Osteoblast (primary cell): ENCODE measurements at regions not wholly inside any gene's neighbourhood (a gene's known extent, or its start where the extent isn't known, plus 50 kb on each side); places are given as distances from the start of the nearest gene placed in this dataset.

Experiments used
- DNase-seq: peaks from one replicate; pipeline ENCODE4 v3.0.0; 2011; ENCODE audit warnings: low spot score, mixed read lengths; ENCODE audit not compliant: insufficient read length; ENCODE audit errors: missing footprints
- H2AFZ ChIP-seq: 2 replicates; pipeline ENCODE4 v1.6.0; 2011; ENCODE audit warnings: mild to moderate bottlenecking, low read length
- H3K27ac ChIP-seq: 2 replicates; pipeline ENCODE4 v1.5.1; 2011; ENCODE audit warnings: mild to moderate bottlenecking, low read depth, low read length, moderate library complexity
- H3K27me3 ChIP-seq: 2 replicates; pipeline ENCODE4 v1.6.0; 2012; ENCODE audit warnings: mild to moderate bottlenecking, control low read depth, inconsistent platforms, low read length, moderate library complexity; ENCODE audit not compliant: insufficient read depth
- H3K36me3 ChIP-seq: 2 replicates; pipeline ENCODE4 v1.5.1; 2011; ENCODE audit warnings: mild to moderate bottlenecking, low read length, control low read depth, moderate library complexity; ENCODE audit not compliant: insufficient read depth
- H3K4me1 ChIP-seq: 2 replicates; pipeline ENCODE4 v1.5.1; 2011; ENCODE audit warnings: mild to moderate bottlenecking, low read length, control low read depth, moderate library complexity; ENCODE audit not compliant: insufficient read depth
- H3K4me2 ChIP-seq: 2 replicates; pipeline ENCODE4 v1.6.0; 2011; ENCODE audit warnings: mild to moderate bottlenecking, low read length; ENCODE audit not compliant: insufficient read depth
- H3K4me3 ChIP-seq: fragments of 200-600 bp; sonication (generic); 3 replicates; pipeline ENCODE4 v1.5.1; 2012; ENCODE audit warnings: mild to moderate bottlenecking, low read length, inconsistent platforms; ENCODE audit not compliant: insufficient read depth
- H3K79me2 ChIP-seq: 2 replicates; pipeline ENCODE4 v1.6.0; 2012; ENCODE audit warnings: mild to moderate bottlenecking, low read length, control low read depth, inconsistent platforms; ENCODE audit not compliant: insufficient read depth
- H3K9me3 ChIP-seq: 2 replicates; pipeline ENCODE4 v1.5.1; 2011; ENCODE audit warnings: low read depth, low read length, control low read depth
- H4K20me1 ChIP-seq: 2 replicates; pipeline ENCODE4 v1.6.0; 2012; ENCODE audit warnings: mild to moderate bottlenecking, low read length, control low read depth; ENCODE audit not compliant: insufficient read depth
- CTCF ChIP-seq: IDR thresholded peaks from 2 replicates; pipeline ENCODE4 v1.5.1; 2011; ENCODE audit warnings: mild to moderate bottlenecking, low read depth, low read length, moderate library complexity; ENCODE audit errors: extremely low read depth

DNA sequence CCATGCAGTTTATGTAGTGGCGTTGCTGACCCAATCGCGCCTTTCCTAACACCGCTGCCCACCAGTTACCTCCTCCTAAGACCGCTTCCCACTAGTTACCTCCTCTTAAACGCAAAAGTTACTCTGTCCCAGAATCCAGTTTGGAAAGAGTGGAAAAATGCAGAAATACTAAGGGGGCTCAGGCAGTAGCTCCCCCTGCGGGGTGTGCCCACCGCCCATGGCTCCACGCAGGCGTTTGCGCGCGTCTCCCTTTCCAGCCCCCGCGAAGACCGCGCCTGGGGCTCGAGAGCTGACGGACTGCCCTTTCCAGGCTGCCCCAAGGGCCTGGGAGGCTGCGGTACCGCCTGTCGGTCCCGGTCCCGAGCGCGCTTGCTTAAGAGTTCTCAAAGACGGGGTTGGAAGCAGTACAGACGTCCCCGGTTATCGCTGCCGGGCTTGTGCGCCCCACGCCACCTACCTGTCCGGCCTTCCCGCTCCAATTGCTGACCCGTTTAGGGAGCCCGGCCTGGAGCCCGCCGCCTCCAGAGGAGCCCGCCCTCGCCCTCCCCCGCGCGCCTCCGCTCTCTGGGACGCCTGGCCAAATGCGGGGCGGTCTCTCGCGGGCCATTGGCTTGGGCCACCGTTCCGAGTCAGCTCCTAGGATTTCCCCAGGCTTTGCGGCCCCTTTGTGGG lies 414.1 kb upstream of the ESRRG start:
- no peak overlapping the region for H3K4me3 ChIP-seq
- H3K79me2 ChIP-seq: no peaks in the 10 kb centered on the region
- peaks cover 43% of the 10 kb centered on the region for H3K27me3 ChIP-seq
- no peak overlapping the region for H2AFZ ChIP-seq
- no peak for TF ChIP-seq CTCF
- H4K20me1 ChIP-seq: no peaks in the 10 kb centered on the region
- no peak overlapping the region for H3K27ac ChIP-seq
- no peaks in the 10 kb centered on the region for H3K9me3 ChIP-seq
- no peak overlapping the region for H3K4me2 ChIP-seq
- H3K4me1 ChIP-seq: no peaks in the 10 kb centered on the region
- no peaks in the 10 kb centered on the region for H3K36me3 ChIP-seq
- peak; percentile 55 for DNase-seq

GRCh38 chr1:217136895-217137205 lies 413.6 kb upstream of the ESRRG start:
- no peak overlapping the region for H2AFZ ChIP-seq
- H3K4me2 ChIP-seq: no peak overlapping the region
- peaks cover 43% of the 10 kb centered on the region for H3K27me3 ChIP-seq
- H3K9me3 ChIP-seq: no peaks in the 10 kb centered on the region
- DNase-seq: peak; percentile 68
- no peak overlapping the region for H3K27ac ChIP-seq
- H3K4me1 ChIP-seq: no peaks in the 10 kb centered on the region
- TF ChIP-seq CTCF: no peak
- no peak overlapping the region for H3K4me3 ChIP-seq
- H3K79me2 ChIP-seq: no peaks in the 10 kb centered on the region
- H4K20me1 ChIP-seq: no peaks in the 10 kb centered on the region
- no peaks in the 10 kb centered on the region for H3K36me3 ChIP-seq

DNA sequence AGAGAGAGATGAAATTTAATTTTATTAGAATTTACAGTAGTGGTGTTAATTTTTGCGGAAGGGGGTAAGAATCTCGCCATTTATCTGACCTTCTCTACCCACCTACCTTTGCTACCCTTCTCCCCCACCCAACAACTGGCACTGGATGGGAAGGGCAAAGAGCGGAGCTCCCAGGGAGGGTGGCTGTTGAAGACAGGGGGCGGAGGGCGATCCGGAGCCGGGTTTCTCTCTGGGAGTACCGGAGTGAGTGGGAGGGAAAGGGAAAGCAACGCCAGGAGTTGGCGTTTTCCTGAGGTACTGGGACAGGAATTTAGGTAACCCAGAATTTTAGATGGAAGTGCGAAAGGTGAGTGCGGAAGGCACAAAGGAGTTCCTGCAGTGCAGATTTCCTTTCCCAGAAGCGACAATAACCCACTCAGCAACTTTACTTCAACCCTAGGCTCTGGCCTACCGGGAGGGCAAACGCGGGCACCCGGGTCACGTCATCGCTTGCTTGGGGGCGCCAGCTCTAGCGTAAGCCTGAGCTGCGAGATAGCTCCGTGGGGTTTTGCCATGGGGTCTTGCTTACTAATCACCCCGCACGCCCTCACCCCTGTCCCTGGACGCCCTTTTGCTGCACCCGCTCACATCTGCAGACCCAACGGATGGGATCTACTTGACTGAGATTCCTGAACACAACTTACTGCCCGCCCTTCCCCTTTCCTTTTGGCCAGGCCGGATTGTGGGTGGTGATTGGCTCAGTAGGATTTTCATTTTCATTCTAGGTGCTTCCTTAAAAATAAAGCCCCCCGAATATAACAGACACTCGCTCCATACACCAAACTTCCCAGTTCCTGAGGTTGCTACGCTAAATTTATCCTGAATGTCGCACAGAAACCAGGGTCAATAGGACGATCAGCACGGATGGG lies 413.0 kb upstream of the ESRRG start:
- Histone ChIP-seq H3K4me1 (no peaks in the 10 kb centered on the region), H2AFZ (no peak overlapping the region), H4K20me1 (no peaks in the 10 kb centered on the region), H3K9me3 (no peaks in the 10 kb centered on the region), H3K4me3 (no peak overlapping the region), H3K4me2 (peak overlapping the region; percentile 58), H3K27me3 (peaks cover 43% of the 10 kb centered on the region), H3K79me2 (no peaks in the 10 kb centered on the region), H3K36me3 (no peaks in the 10 kb centered on the region), H3K27ac (no peak overlapping the region)
- DNase-seq: peak; percentile 77
- TF ChIP-seq CTCF: no peak

DNA sequence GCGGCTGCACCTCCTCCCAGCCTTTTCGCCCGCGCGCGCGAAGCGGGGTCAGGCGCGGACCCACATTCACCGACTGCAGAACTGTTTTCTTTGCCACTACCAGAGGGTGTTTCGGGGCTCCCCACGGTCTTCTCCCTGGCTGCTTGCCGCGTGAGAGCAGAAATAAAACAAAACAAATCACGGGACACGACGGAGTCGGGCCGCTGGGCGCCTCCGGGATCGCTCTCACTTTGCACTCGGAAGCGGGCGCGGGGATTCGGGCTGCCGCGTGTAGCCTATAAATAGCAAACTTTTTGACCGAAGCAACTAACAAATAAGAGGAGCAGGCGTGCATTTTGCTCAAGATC lies 412.3 kb upstream of the ESRRG start:
- H3K27me3 ChIP-seq: peaks cover 43% of the 10 kb centered on the region
- TF ChIP-seq CTCF: no peak
- no peaks in the 10 kb centered on the region for H4K20me1 ChIP-seq
- no peak overlapping the region for H2AFZ ChIP-seq
- H3K4me3 ChIP-seq: peak overlapping the region; percentile 53
- peak; percentile 79 for DNase-seq
- H3K9me3 ChIP-seq: no peaks in the 10 kb centered on the region
- H3K79me2 ChIP-seq: no peaks in the 10 kb centered on the region
- H3K27ac ChIP-seq: no peak overlapping the region
- no peaks in the 10 kb centered on the region for H3K36me3 ChIP-seq
- H3K4me2 ChIP-seq: peak overlapping the region; percentile 58
- no peaks in the 10 kb centered on the region for H3K4me1 ChIP-seq
